CMK (cell line): ENCODE measurements at regions not wholly inside any gene's neighbourhood (a gene's known extent, or its start where the extent isn't known, plus 50 kb on each side); places are given as distances from the start of the nearest gene placed in this dataset.

Source experiments
- DNase-seq: peaks from one replicate; pipeline ENCODE4 v3.0.0-alpha.2; 2010; ENCODE audit warnings: low read depth

GRCh38 chr18:79610461-79611039, 69.1 kb upstream of the CTDP1 start:
- DNase-seq: no peak

GRCh38 chr18:79611040-79611681, 68.4 kb upstream of the CTDP1 start:
- no peak for DNase-seq

DNA sequence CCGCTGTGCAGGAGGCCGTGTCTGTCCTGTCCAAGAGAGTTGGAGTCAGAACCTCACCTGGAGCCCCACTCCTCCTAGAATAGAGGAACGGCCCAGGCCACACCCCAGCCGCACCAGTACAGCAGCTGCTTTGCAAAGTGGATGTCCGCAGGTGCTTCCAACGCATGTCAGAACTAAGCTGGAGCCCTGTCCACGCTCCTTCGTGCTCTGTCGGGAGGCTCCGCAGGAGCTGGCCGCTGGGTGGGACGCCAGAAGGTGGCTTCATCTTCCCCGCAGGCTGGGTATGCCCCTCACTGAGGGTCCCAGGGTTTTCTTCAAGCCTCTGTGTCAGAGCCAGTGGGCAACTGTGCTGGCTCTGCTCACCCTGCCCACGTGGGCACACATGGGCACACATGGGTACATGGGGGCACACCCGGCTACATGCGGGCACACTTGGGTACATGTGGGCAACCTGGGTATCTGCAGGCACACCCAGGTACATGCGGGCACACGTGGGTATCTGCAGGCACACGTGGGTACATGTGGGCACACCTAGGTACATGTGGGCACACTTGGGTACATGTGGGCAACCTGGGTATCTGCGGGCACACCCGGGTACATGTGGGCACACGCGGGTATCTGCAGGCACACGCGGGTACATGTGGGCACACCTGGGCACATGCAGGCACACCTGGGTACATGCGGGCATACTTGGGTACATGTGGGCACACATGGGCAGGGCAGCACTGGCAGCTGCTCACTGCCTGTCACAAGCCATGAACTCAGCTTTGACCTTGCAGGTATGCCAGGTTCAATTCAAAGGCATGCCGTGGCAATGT, 67.1 kb upstream of the CTDP1 start:
- no peak for DNase-seq

- no peak for DNase-seq
Observed at GRCh38 chr18:79613186-79613931, 66.2 kb upstream of the CTDP1 start.

- no peak for DNase-seq
Observed at GRCh38 chr18:79614211-79614955, 65.2 kb upstream of the CTDP1 start.

DNA sequence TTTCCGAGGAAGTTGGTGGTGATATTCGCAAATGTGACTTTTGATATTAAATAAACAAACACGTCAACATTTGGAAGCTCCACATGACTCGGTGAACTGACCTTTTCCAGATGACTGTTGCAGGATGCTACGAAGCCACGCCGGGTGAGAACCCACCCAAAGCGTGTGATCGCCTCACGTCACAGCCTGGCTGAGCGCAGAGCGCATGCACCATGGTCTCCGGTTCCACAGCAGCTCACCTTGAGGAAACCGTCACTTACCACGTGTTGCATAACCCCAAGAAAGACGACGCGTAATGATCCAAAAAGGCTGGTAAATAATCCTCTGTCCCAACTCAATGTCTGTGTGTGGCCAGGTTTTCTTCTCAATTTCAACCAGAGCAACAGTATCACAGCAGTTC, 64.5 kb upstream of the CTDP1 start:
- DNase-seq: no peak

DNA sequence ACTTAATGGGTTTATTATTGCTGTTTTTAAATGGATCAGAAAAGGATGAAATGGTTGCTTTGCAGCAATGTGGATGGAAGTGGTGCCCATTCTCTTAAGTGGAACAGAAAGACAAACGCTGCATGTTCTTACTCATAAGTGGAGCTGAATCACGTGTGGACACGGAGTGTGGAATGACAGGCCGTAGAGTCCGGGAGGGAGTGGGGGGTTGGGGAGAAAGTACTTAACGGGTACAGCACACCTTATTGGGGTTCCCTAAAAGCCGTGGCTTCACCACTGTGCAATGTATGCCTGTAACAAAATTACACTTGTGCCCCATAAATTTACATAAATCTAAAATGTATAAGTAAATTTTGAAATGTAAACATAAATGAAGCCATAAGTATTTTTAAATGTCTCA, 64.0 kb upstream of the CTDP1 start:
- no peak for DNase-seq

- no peak for DNase-seq
Observed at GRCh38 chr18:79616651-79617510, 62.7 kb upstream of the CTDP1 start.

DNA sequence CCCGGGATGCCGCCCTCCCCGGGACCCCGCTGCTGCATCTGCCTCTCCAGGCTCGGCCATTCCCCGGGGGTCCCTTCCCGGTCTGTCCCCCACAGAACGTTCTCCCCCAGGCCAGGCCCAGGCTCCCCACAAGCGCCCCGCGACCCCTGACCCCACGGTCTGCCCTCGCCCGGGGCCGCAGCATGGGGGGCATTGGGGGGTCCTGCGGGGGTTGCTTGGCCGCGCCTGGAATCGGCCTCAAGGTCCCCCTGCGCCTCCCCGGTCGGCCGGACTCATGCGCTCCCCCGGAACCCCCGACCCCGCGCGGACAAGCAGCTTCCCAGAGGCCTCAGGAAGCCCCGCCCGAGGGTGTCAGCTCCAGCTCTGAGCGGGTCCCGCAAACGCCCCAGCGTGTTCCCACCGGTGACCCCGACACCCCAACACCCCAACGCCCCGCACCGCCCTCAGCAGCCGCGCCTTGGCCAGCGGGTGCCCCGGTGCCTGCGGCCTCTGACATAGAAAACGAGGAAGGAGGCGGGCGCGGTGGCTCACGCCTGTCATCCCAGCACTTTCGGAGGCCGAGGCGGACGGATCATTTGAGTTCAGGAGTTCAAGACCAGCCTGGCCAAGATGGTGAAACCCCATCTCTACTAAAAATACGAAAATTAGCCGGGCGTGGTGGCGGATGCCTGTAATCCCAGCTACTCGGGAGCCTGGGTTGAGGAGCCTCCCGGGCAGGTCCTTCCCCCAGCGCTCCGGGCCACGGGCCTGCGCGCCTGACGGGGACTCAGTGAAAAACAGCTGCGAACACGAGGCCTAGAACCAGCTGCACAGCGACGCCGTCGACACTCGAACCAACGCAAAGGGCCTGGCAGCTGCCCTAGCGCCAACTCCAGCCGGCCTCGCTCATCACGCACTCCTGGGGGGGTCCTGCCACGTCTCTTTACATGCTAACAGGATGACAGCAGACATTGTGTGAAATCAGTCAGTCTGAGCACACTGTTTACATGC, 61.8 kb upstream of the CTDP1 start:
- DNase-seq: no peak

DNA sequence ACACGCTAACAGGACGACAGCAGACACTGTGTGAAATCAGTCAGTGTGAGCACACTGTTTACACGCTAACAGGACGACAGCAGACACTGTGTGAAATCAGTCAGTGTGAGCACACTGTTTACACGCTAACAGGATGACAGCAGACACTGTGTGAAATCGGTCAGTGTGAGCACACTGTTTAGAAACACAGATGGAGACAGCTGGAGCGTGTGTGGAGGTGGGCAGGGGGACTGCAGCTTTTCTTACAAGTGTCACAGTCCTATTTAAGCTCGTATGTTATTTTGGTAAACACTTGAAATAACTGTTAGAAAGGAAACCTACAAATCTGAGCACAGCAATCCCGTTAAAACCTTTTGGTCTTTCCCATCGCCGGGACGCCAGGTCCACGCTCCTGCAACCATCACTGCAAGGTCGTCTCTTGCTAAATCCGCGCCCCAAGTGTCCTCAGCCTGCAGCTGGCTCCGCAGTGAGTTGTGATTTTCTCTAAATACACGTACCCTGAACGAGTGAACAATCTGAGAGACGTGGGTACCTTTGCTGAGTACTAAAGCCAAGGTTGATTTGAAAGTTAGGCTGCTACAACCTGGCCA, 58.9 kb upstream of the CTDP1 start:
- no peak for DNase-seq

DNA sequence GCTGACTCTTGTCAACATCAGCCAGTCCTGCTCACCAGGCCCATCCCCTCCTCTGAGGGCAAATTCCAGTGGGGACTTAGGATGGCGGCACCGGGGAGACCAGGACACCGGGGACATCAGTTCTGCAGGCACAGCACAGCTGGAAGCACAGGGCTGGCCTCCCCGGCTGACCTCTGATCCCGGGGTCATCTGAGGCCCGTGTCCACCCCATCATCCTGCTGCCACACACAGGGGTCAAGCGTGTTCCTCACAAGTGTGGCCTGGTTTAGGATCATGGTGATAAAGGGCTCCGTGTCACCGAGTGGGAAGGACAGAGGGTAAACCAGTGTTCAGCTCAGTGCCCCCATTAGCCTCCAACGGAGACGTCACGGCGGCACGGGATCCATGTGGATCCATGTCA, 58.1 kb upstream of the CTDP1 start:
- DNase-seq: no peak

- DNase-seq: no peak
Observed at GRCh38 chr18:79622004-79622403, 57.6 kb upstream of the CTDP1 start.

DNA sequence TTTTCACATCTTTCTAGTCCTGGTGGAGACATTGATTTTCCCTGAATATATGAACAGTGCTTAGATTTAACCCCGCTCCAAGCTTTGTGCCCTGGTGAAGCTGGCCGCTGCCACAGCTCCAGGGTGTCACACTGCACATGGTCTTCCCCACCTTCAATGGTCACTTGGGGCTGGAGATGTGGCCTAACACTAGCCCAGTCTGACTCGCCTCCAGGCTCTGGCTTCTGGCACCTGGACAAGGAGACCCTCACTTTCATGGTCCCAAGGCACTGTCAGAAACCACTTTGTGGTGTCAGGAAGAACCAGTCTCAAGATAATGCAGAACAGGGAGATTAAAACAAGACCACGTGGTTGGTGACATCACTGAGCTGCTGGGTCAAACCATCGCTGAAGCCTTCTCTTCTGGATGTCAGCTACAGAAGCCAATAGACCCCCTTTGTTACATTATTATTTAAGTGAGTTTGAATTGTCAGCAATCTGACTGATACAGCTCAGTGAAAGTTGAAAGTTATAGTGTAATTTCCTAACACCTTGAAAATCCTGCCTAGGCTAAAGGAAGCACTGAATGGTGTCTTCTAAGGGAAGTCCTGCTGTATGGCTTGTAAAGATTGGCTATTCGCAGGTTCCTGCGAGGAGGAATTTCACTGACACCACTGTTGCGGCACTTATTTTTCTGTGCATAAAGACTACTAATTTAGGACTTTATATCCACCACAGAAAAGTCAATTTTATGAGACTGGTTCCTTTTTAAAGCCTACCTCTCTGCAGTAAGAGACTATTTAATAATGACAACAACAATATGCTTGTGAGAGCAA, 55.0 kb upstream of the CTDP1 start:
- no peak for DNase-seq

DNA sequence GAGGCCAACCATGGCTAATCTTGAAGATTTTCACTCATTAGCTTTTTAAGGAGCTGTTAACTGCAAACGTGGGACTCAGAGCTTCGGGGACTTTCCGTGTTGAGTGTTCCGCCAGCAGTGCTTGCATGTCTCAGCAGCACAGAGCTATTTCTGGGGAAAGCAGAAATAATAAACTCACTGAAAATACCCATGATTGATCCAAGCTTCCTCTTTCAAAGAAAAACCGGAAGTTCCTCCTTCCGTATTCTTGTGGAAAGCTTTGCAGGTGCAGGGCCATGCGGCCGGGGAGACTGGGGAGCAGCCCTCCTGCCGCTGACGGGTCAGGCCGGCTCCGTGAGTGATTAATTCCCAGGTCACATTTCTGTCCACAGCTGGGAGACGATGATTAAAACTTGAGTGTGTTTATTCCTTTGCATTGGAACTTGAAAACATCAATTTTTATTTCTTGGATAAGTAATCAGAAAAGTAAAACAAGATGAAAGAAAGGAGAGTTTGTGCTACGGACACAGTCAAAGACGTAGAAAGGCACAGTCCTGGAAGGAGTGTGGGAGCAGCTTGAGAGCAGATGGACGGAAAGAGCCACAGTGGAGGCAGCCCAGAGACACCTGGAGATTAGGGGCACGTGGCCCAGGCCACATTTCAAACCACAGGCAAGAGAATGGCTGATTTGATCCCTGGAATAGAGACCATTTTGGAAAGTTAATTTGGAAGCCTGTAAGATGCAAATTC, 54.2 kb upstream of the CTDP1 start:
- no peak for DNase-seq

- DNase-seq: no peak
Observed at GRCh38 chr18:79625924-79626561, 53.6 kb upstream of the CTDP1 start.

DNA sequence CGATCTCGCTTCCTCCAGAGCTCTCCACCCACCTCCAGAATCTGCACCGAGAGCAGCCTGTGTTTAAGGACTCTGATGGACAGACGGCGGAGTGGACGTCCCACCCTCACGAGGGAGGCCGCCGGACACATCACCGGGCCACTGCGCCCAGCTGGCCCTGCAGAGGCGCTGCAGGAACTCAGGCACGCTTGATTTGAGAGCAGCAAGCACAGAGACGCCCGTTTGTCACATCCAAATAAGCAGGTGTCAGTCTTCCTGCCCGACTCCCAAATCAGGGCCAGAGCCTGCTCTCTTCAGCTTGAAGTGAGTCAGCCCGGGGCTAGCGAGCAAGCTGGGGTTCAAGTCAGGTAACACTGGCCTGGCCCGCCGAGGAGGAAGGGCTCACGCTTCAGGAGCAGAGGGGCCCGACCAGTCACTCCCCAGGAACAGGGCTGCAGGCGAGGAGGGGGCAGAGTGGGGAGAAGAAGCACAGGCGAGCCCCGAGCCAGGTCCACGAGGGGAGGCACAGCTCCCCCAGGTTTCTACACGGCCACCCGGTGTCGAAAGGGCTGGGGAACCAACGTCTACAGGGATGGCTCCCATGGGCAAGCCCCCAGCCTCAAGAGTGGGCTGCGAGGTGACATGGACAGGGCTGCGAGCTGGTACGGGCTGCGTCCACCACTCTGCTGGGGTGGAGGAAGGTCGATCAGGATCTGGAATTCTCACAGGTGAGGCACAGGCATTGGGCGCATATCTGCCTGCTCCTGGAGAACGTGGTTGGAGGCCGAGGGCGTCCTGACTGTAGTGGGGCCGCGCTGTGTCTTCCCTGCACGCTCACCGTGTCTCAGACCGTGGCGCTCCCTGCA, 52.5 kb upstream of the CTDP1 start:
- DNase-seq: no peak
